ENCODE measurements at regions not wholly inside any gene's neighbourhood (a gene's known extent, or its start where the extent isn't known, plus 50 kb on each side); places are given as distances from the start of the nearest gene placed in this dataset.

DNA sequence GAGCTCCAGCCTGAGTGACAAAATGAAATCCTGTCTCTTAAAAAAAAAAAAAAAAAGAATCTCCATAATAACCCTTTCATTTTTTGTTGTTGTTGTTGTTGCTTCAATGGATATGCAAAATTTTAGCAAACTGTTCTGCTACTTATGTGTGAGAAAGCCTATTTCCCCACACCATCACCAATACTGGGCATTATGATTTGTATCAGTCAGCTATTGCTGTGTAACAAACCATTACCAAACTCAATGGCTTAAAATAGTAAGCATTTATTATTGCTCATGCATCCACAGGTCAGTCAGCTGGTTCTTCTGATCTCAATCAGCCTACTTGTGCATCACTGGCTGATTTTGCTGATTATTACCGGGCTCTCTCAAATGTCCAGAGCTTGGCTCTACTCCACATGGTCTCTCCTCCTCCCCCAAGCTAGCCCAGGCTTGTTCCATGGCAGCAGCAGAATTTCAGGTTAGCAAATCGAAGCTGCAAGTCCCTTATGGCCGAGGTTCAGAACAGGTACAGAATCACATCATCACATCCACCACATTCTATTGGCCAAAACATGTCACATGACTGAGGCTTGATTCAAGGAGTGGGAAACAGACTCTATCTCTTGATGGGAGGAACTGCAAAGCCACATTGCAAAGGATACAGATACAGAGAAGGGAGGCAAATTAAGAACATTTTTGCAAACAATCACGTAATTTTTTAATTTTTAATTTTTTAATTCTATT is 135.1 kb downstream of the MN1 start:
- WGBS (ENCODE audit: extremely low coverage, insufficient coverage, low lambda C conversion rate) = 100% methylated on average over 1 of the region's 4 CpGs
- no peak for DNase-seq

DNA sequence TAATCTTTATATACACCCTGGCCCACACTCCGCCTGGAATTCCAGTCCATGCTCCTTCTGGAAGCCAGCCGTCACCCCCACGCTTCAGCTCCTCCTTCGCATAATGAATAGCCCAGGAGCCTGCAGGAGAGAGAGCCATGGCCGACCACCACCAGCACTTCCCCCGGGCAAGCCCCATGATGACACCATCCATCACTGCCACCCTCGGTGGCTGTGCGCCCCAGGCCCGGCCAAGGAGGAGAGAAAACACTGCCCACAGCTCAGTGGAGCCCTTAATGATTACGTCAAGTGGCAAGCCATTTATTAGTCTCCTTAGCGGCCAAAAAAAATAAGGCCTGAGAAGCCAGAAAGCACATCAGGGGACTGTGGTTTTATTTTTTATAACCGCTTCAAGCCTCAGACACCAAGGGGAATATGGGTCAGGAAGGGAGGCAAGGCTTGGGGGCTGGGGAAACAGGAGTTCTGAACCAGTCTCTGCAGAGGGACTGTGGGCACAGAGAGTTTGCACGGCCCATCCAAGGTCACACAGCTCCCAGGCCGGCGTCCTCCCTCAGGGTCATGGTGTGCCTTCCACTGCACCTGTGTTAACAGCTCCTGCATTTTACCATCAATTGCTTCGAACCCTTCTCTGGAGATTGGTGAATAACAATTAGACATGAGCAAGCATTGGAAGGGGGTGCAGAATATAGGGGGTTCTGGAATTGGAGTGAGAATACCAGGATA is 134.3 kb downstream of the MN1 start:
- peak; percentile 59 for DNase-seq
- Histone ChIP-seq H3K23ac (ENCODE audit: low read length) (no peak overlapping the region), H4K8ac (ENCODE audit: low read depth, low read length) (no peak overlapping the region), H2AK5ac (ENCODE audit: low read length) (no peak overlapping the region), H2BK120ac (ENCODE audit: low read depth, low read length) (no peak overlapping the region), H3K56ac (ENCODE audit: low read length) (no peak overlapping the region), H3K4me3 (ENCODE audit: low read length) (no peak overlapping the region), H2BK15ac (replicated peaks; ENCODE audit: low read depth) (no peak overlapping the region), H3K4me1 (ENCODE audit: control insufficient read depth, low read depth, low read length) (peaks cover 16% of the 10 kb centered on the region), H3K79me1 (ENCODE audit: low read length) (no peaks in the 10 kb centered on the region), H3K36me3 (ENCODE audit: control insufficient read depth, insufficient read depth, low read length) (no peaks in the 10 kb centered on the region), H3K27ac (ENCODE audit: low read depth, low read length) (no peak overlapping the region), H3K4me2 (ENCODE audit: low read length) (no peak overlapping the region), H3K27me3 (ENCODE audit: insufficient read depth, low read length, poor library complexity) (no peaks in the 10 kb centered on the region), H3K18ac (ENCODE audit: low read length) (no peak overlapping the region), H4K5ac (ENCODE audit: low read length) (no peak overlapping the region), H2BK5ac (ENCODE audit: low read length) (no peak overlapping the region), H3K79me2 (ENCODE audit: control insufficient read depth, insufficient read depth, low read length) (no peaks in the 10 kb centered on the region), H3K9ac (ENCODE audit: low read length) (no peak overlapping the region), H3K4ac (ENCODE audit: low read depth, low read length) (no peak overlapping the region)
- WGBS (ENCODE audit: extremely low coverage, insufficient coverage, low lambda C conversion rate) = no CpG with 5 or more reads among the region's 16 CpGs

More for the DNA sequence above, 135.1 kb downstream of the MN1 start:
- Histone ChIP-seq H2BK120ac (ENCODE audit: low read depth, low read length) (no peak overlapping the region), H2BK15ac (replicated peaks; ENCODE audit: low read depth) (no peak overlapping the region), H3K4ac (ENCODE audit: low read depth, low read length) (no peak overlapping the region), H2BK5ac (ENCODE audit: low read length) (no peak overlapping the region), H3K4me3 (ENCODE audit: low read length) (no peak overlapping the region), H3K18ac (ENCODE audit: low read length) (no peak overlapping the region), H3K23ac (ENCODE audit: low read length) (no peak overlapping the region), H4K5ac (ENCODE audit: low read length) (no peak overlapping the region), H3K27ac (ENCODE audit: low read depth, low read length) (no peak overlapping the region), H3K79me1 (ENCODE audit: low read length) (no peaks in the 10 kb centered on the region), H3K36me3 (ENCODE audit: control insufficient read depth, insufficient read depth, low read length) (no peaks in the 10 kb centered on the region), H3K4me2 (ENCODE audit: low read length) (no peak overlapping the region), H2AK5ac (ENCODE audit: low read length) (no peak overlapping the region), H3K9ac (ENCODE audit: low read length) (no peak overlapping the region), H4K8ac (ENCODE audit: low read depth, low read length) (no peak overlapping the region), H3K4me1 (ENCODE audit: control insufficient read depth, low read depth, low read length) (peaks cover 16% of the 10 kb centered on the region), H3K27me3 (ENCODE audit: insufficient read depth, low read length, poor library complexity) (no peaks in the 10 kb centered on the region), H3K79me2 (ENCODE audit: control insufficient read depth, insufficient read depth, low read length) (no peaks in the 10 kb centered on the region), H3K56ac (ENCODE audit: low read length) (no peak overlapping the region)

DNA sequence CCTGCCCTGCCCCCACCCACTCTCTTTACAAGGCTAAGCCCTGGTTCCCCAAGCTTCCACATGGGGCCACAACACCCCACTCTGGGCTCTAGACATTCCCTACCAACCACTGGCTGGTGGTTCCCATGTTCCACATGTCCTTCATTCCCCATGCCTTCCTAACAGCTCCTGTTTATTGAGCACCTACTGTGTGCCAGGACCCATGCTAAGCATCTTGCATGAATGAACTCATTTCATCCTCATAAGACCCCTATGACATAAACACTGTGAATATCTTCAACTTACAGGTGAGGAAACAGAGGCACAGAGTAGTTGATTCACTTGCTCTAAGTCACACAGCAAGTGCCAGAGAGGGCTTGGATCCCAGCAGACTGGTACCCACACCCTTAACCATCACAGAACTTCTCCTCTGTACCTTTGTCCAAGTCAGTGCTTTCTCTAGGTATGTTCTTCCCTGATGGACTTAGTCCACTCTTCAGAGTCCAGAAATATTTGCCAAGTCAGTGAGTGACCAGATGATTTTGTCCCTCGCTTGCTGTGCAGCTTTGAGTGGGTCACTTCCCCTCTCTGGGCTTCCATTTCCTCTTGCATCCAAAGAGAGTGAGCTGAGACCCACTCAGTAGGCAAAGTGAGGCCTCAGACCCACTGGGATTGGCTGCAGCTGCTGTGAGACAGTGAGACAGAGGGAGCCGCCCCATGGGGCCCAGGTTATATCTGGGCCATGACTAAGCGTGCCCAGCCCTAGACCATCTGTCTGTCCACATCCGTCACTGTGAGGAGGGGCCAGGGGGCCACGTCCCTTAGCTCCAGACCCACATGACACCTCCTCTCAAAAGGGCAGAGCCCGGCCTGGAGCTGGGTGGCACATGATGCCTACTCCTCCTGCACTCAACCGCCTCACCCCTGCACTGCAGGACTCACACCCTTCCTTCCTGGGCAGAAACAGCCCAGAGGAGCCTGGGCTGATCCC is 132.4 kb downstream of the MN1 start:
- peak overlapping the region; percentile 27 for H2BK5ac ChIP-seq (ENCODE audit: low read length)
- H3K4me3 ChIP-seq (ENCODE audit: low read length) = no peak overlapping the region
- H3K4me1 ChIP-seq (ENCODE audit: control insufficient read depth, low read depth, low read length) = peaks cover 16% of the 10 kb centered on the region
- no peak overlapping the region for H2BK15ac ChIP-seq (replicated peaks; ENCODE audit: low read depth)
- peak; percentile 71 for DNase-seq
- H2AK5ac ChIP-seq (ENCODE audit: low read length) = peak overlapping the region; percentile 78
- no peak overlapping the region for H3K4me2 ChIP-seq (ENCODE audit: low read length)
- H3K56ac ChIP-seq (ENCODE audit: low read length) = peak overlapping the region; percentile 80
- H3K4ac ChIP-seq (ENCODE audit: low read depth, low read length) = peak overlapping the region; percentile 2
- no peak overlapping the region for H2BK120ac ChIP-seq (ENCODE audit: low read depth, low read length)
- H3K9ac ChIP-seq (ENCODE audit: low read length) = peak overlapping the region; percentile 13
- no peaks in the 10 kb centered on the region for H3K36me3 ChIP-seq (ENCODE audit: control insufficient read depth, insufficient read depth, low read length)
- H3K18ac ChIP-seq (ENCODE audit: low read length) = no peak overlapping the region
- H3K79me1 ChIP-seq (ENCODE audit: low read length) = no peaks in the 10 kb centered on the region
- H4K5ac ChIP-seq (ENCODE audit: low read length) = no peak overlapping the region
- no peaks in the 10 kb centered on the region for H3K27me3 ChIP-seq (ENCODE audit: insufficient read depth, low read length, poor library complexity)
- WGBS (ENCODE audit: extremely low coverage, insufficient coverage, low lambda C conversion rate) = no CpG with 5 or more reads among the region's 7 CpGs
- no peak overlapping the region for H3K27ac ChIP-seq (ENCODE audit: low read depth, low read length)
- H3K79me2 ChIP-seq (ENCODE audit: control insufficient read depth, insufficient read depth, low read length) = no peaks in the 10 kb centered on the region
- no peak overlapping the region for H4K8ac ChIP-seq (ENCODE audit: low read depth, low read length)
- no peak overlapping the region for H3K23ac ChIP-seq (ENCODE audit: low read length)

DNA sequence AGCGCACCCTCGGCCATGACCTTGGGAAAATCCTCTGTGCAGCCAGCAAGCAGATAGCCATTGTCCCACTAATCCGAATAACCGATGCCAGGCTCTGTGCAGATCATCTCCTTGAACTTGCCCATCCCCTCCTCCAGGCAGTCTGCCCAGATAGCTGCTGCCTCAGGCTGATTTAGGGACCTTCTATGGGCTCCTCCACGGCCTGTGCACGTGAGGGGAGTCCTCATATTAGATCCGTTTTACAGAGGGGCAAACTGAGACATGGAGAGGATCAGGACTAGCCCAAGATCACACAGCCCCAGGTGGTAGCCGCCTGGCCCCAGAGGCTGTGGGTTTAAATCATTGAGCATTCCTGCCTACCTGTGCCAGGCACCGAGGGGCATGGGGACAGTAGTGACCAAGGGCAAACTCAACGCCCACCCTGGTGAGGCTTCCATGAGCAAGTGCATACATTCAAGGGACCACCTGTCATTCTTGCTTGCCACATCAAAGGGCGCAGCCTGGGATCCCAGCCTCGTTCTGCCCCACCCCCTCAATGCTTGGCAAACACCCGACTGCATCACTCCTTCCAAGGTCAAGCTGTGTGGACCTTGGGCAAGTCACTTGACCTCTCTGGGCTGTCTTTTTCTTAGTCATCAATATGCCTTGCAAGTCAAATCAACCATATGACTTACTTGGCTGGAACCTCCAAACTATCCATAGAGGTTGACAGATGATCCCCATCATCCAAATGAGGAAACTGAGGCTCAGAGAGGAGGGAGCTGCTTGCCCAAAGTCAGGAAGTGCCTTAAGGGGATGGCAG is 131.6 kb downstream of the MN1 start:
- Histone ChIP-seq H2BK15ac (replicated peaks; ENCODE audit: low read depth) (no peak overlapping the region), H3K56ac (ENCODE audit: low read length) (peak overlapping the region; percentile 80), H2BK5ac (ENCODE audit: low read length) (peak overlapping the region; percentile 66), H3K18ac (ENCODE audit: low read length) (peak overlapping the region; percentile 19), H3K36me3 (ENCODE audit: control insufficient read depth, insufficient read depth, low read length) (no peaks in the 10 kb centered on the region), H2BK120ac (ENCODE audit: low read depth, low read length) (no peak overlapping the region), H3K27ac (ENCODE audit: low read depth, low read length) (no peak overlapping the region), H3K79me2 (ENCODE audit: control insufficient read depth, insufficient read depth, low read length) (no peaks in the 10 kb centered on the region), H3K23ac (ENCODE audit: low read length) (no peak overlapping the region), H3K4me2 (ENCODE audit: low read length) (peak overlapping the region; percentile 28), H2AK5ac (ENCODE audit: low read length) (peak overlapping the region; percentile 43), H3K4me3 (ENCODE audit: low read length) (no peak overlapping the region), H3K4me1 (ENCODE audit: control insufficient read depth, low read depth, low read length) (peaks cover 16% of the 10 kb centered on the region), H4K5ac (ENCODE audit: low read length) (no peak overlapping the region), H3K9ac (ENCODE audit: low read length) (peak overlapping the region; percentile 24), H3K4ac (ENCODE audit: low read depth, low read length) (no peak overlapping the region), H4K8ac (ENCODE audit: low read depth, low read length) (no peak overlapping the region), H3K27me3 (ENCODE audit: insufficient read depth, low read length, poor library complexity) (no peaks in the 10 kb centered on the region), H3K79me1 (ENCODE audit: low read length) (no peaks in the 10 kb centered on the region)
- DNase-seq = peak; percentile 61
- no CpG with 5 or more reads among the region's 13 CpGs for WGBS (ENCODE audit: extremely low coverage, insufficient coverage, low lambda C conversion rate)

Data from mesendoderm (in vitro differentiated cells).